ENCODE measurements at regions not wholly inside any gene's neighbourhood (a gene's known extent, or its start where the extent isn't known, plus 50 kb on each side); places are given as distances from the start of the nearest gene placed in this dataset.
"Not testable (repeated sequence)": the region's sequence is repeated elsewhere in the genome, so short reads cannot be mapped to it uniquely, and the experiment has no call there.

GRCh38 chr4:175068266-175068665 lies 150.1 kb downstream of the ADAM29 start:
- H3K27me3 ChIP-seq (ENCODE audit: control insufficient read depth, insufficient read depth), result no peaks in the 10 kb centered on the region
- DNase-seq (no peak), ATAC-seq (no peak)
- intact Hi-C loops (cut with DNase I), result no loop called here
- H3K9me3 ChIP-seq (ENCODE audit: control insufficient read depth, low read length), result no peaks in the 10 kb centered on the region
- H3K4me3 ChIP-seq (ENCODE audit: low read length), result no peak overlapping the region
- H3K27ac ChIP-seq (ENCODE audit: low read length), result no peak overlapping the region
- no peaks in the 10 kb centered on the region for H3K4me1 ChIP-seq (ENCODE audit: control insufficient read depth, insufficient read depth, low read length)

GRCh38 chr4:175070444-175070843 lies 152.3 kb downstream of the ADAM29 start:
- 96% methylated on average over 3 of the region's 3 CpGs for WGBS
- Histone ChIP-seq H3K27me3 (ENCODE audit: control insufficient read depth, insufficient read depth) (no peaks in the 10 kb centered on the region), H3K27ac (ENCODE audit: low read length) (no peak overlapping the region), H3K4me3 (ENCODE audit: low read length) (no peak overlapping the region), H3K9me3 (ENCODE audit: control insufficient read depth, low read length) (no peaks in the 10 kb centered on the region), H3K4me1 (ENCODE audit: control insufficient read depth, insufficient read depth, low read length) (no peaks in the 10 kb centered on the region)
- no peak for ATAC-seq
- intact Hi-C loops (cut with DNase I), result no loop called here
- DNase-seq, result no peak

GRCh38 chr4:175071123-175071522 lies 153.0 kb downstream of the ADAM29 start:
- H3K27me3 ChIP-seq (ENCODE audit: control insufficient read depth, insufficient read depth), result no peaks in the 10 kb centered on the region
- ATAC-seq (no peak), DNase-seq (no peak)
- intact Hi-C loops (cut with DNase I), result no loop called here
- H3K27ac ChIP-seq (ENCODE audit: low read length), result no peak overlapping the region
- H3K4me1 ChIP-seq (ENCODE audit: control insufficient read depth, insufficient read depth, low read length), result no peaks in the 10 kb centered on the region
- no peaks in the 10 kb centered on the region for H3K9me3 ChIP-seq (ENCODE audit: control insufficient read depth, low read length)
- H3K4me3 ChIP-seq (ENCODE audit: low read length), result no peak overlapping the region
- 16% methylated on average over 3 of the region's 3 CpGs for WGBS

- intact Hi-C loops (cut with DNase I), result no loop called here
- H3K27me3 ChIP-seq (ENCODE audit: control insufficient read depth, insufficient read depth), result no peaks in the 10 kb centered on the region
- WGBS, result 87% methylated on average over 1 of the region's 1 CpG
- DNase-seq (no peak), ATAC-seq (no peak)
- H3K4me1 ChIP-seq (ENCODE audit: control insufficient read depth, insufficient read depth, low read length), result no peaks in the 10 kb centered on the region
- H3K4me3 ChIP-seq (ENCODE audit: low read length), result no peak overlapping the region
- H3K27ac ChIP-seq (ENCODE audit: low read length), result no peak overlapping the region
- no peaks in the 10 kb centered on the region for H3K9me3 ChIP-seq (ENCODE audit: control insufficient read depth, low read length)
Observed at GRCh38 chr4:175087145-175087544, 169.0 kb downstream of the ADAM29 start.

GRCh38 chr4:175090116-175090515 lies 172.0 kb downstream of the ADAM29 start:
- WGBS, result 72% methylated on average over 2 of the region's 2 CpGs
- intact Hi-C loops (cut with DNase I), result no loop called here

GRCh38 chr4:175091649-175092048 lies 173.5 kb downstream of the ADAM29 start:
- H3K4me3 ChIP-seq (ENCODE audit: low read length), result no peak overlapping the region
- no peaks in the 10 kb centered on the region for H3K4me1 ChIP-seq (ENCODE audit: control insufficient read depth, insufficient read depth, low read length)
- H3K27me3 ChIP-seq (ENCODE audit: control insufficient read depth, insufficient read depth), result no peaks in the 10 kb centered on the region
- WGBS, result 76% methylated on average over 5 of the region's 5 CpGs
- DNase-seq, result no peak
- no peaks in the 10 kb centered on the region for H3K9me3 ChIP-seq (ENCODE audit: control insufficient read depth, low read length)
- no peak for ATAC-seq
- intact Hi-C loops (cut with DNase I), result no loop called here
- H3K27ac ChIP-seq (ENCODE audit: low read length), result no peak overlapping the region

More at GRCh38 chr4:175090116-175090515, 172.0 kb downstream of the ADAM29 start:
- Histone ChIP-seq H3K9me3 (ENCODE audit: control insufficient read depth, low read length) (no peaks in the 10 kb centered on the region), H3K4me3 (ENCODE audit: low read length) (no peak overlapping the region), H3K27me3 (ENCODE audit: control insufficient read depth, insufficient read depth) (no peaks in the 10 kb centered on the region), H3K4me1 (ENCODE audit: control insufficient read depth, insufficient read depth, low read length) (no peaks in the 10 kb centered on the region), H3K27ac (ENCODE audit: low read length) (no peak overlapping the region)
- no peak for ATAC-seq
- no peak for DNase-seq

DNA sequence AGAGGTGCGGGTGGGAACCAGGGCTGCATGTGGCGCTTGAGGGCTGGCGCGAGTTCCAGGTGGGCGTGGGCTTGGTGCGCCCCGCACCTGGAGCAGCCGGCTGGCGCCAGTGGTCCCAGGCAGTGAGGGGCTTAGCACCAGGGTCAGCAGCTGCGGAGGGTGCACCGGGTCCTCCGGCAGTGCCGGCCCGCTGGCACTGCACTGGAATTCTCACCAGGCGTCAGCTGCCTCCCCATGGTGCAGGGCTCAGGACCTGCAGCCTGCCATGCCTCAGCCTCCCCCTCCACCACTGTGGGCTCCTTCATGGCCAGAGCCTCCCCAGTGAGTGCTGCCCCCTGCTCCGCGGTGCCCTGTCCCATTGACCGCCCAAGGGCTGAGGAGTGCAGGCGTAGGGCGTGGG lies 174.0 kb downstream of the ADAM29 start:
- intact Hi-C loops (cut with DNase I), result no loop called here
- WGBS, result 79% methylated on average over 20 of the region's 20 CpGs
- DNase-seq (peak in 1 of 3 donors; percentile 39), ATAC-seq (no peak)
- Histone ChIP-seq H3K27ac (ENCODE audit: low read length) (no peak overlapping the region), H3K9me3 (ENCODE audit: control insufficient read depth, low read length) (no peaks in the 10 kb centered on the region), H3K27me3 (ENCODE audit: control insufficient read depth, insufficient read depth) (no peaks in the 10 kb centered on the region), H3K4me1 (ENCODE audit: control insufficient read depth, insufficient read depth, low read length) (no peaks in the 10 kb centered on the region), H3K4me3 (ENCODE audit: low read length) (no peak overlapping the region)

DNA sequence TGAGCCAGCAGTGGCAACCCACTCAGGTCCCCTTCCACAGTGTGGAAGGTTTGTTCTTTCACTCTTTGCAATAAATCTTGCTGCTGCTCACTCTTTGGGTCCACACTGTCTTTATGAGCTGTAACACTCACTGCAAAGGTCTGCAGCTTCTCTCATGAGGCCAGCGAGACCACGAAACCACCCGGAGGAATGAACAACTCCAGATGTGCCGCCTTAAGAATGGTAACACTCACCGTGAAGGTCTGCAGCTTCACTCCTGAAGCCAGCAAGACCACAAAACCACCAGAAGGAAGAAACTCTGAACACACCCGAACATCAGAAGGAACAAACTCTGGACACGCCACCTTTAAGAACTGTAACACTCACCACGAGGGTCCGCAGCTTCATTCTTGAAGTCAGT lies 174.9 kb downstream of the ADAM29 start:
- 78% methylated on average over 9 of the region's 9 CpGs for WGBS
- intact Hi-C loops (cut with DNase I); H3K4me3 ChIP-seq (ENCODE audit: low read length); H3K27me3 ChIP-seq (ENCODE audit: control insufficient read depth, insufficient read depth); H3K27ac ChIP-seq (ENCODE audit: low read length); H3K9me3 ChIP-seq (ENCODE audit: control insufficient read depth, low read length); DNase-seq; H3K4me1 ChIP-seq (ENCODE audit: control insufficient read depth, insufficient read depth, low read length); ATAC-seq: not testable (repeated sequence)

DNA sequence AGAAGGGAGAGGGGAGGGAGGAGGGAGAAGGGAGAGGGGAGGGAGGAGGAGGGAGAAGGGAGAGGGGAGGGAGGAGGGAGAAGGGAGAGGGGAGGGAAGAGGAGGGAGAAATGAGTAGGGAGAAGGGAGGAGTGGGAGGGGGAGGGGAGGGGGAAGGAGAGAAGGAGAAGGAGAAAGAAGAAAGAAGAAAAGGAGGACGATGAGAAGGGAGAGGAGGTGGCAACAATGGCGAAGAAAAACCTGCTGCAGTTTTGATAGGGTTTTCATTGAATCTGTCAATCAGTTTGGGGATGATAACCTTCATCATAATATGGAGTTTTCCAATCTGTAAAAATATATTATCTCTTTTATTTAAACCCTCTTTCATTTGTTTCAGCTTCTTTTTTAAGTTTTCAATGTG lies 185.2 kb downstream of the ADAM29 start:
- intact Hi-C loops (cut with DNase I), result no loop called here
- H3K27me3 ChIP-seq (ENCODE audit: control insufficient read depth, insufficient read depth), result no peaks in the 10 kb centered on the region
- DNase-seq, result no peak

GRCh38 chr4:175106301-175106700 lies 188.1 kb downstream of the ADAM29 start:
- Histone ChIP-seq H3K9me3 (ENCODE audit: control insufficient read depth, low read length) (no peaks in the 10 kb centered on the region), H3K27me3 (ENCODE audit: control insufficient read depth, insufficient read depth) (no peaks in the 10 kb centered on the region), H3K4me3 (ENCODE audit: low read length) (no peak overlapping the region), H3K4me1 (ENCODE audit: control insufficient read depth, insufficient read depth, low read length) (no peaks in the 10 kb centered on the region), H3K27ac (ENCODE audit: low read length) (no peak overlapping the region)
- DNase-seq (no peak), ATAC-seq (no peak)
- WGBS, result 65% methylated on average over 2 of the region's 2 CpGs
- intact Hi-C loops (cut with DNase I), result no loop called here

More for the DNA sequence above, 185.2 kb downstream of the ADAM29 start:
- H3K27ac ChIP-seq (ENCODE audit: low read length), result no peak overlapping the region
- H3K4me1 ChIP-seq (ENCODE audit: control insufficient read depth, insufficient read depth, low read length), result no peaks in the 10 kb centered on the region
- H3K9me3 ChIP-seq (ENCODE audit: control insufficient read depth, low read length), result no peaks in the 10 kb centered on the region
- 64% methylated on average over 2 of the region's 2 CpGs for WGBS
- H3K4me3 ChIP-seq (ENCODE audit: low read length), result no peak overlapping the region
- ATAC-seq, result no peak

DNA sequence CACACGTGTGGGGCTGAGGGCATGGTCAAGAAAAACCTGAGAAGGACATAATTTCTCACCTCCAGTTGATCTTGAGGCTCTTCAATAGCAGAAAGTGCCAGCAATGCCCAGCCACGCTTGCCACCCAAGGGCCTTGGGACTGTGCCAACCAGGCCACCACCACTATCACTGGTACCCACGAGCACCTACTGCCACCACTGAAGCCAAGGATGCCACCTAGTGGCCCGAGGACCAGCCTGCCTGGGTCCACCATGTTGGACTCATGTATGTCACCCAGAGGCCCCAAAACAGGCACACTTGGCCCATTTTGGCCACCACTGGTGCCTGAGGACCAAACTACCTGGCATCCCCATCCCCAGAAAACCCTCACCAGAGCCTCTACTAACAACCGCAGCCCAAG lies 191.8 kb downstream of the ADAM29 start:
- 72% methylated on average over 5 of the region's 5 CpGs for WGBS
- ATAC-seq (no peak), DNase-seq (no peak)
- Histone ChIP-seq H3K27me3 (ENCODE audit: control insufficient read depth, insufficient read depth) (no peaks in the 10 kb centered on the region), H3K27ac (ENCODE audit: low read length) (no peak overlapping the region), H3K9me3 (ENCODE audit: control insufficient read depth, low read length) (no peaks in the 10 kb centered on the region), H3K4me1 (ENCODE audit: control insufficient read depth, insufficient read depth, low read length) (no peaks in the 10 kb centered on the region), H3K4me3 (ENCODE audit: low read length) (no peak overlapping the region)
- intact Hi-C loops (cut with DNase I), result no loop called here

- DNase-seq, result no peak
- Histone ChIP-seq H3K4me1 (ENCODE audit: control insufficient read depth, insufficient read depth, low read length) (no peaks in the 10 kb centered on the region), H3K4me3 (ENCODE audit: low read length) (no peak overlapping the region), H3K27ac (ENCODE audit: low read length) (no peak overlapping the region), H3K9me3 (ENCODE audit: control insufficient read depth, low read length) (no peaks in the 10 kb centered on the region), H3K27me3 (ENCODE audit: control insufficient read depth, insufficient read depth) (no peaks in the 10 kb centered on the region)
- WGBS, result 90% methylated on average over 4 of the region's 4 CpGs
- no peak for ATAC-seq
- intact Hi-C loops (cut with DNase I), result no loop called here
Observed at GRCh38 chr4:175125410-175126068, 207.4 kb downstream of the ADAM29 start.
